ENCODE measurements at regions not wholly inside any gene's neighbourhood (a gene's known extent, or its start where the extent isn't known, plus 50 kb on each side); places are given as distances from the start of the nearest gene placed in this dataset.
"Not testable (repeated sequence)": the region's sequence is repeated elsewhere in the genome, so short reads cannot be mapped to it uniquely, and the experiment has no call there.

DNA sequence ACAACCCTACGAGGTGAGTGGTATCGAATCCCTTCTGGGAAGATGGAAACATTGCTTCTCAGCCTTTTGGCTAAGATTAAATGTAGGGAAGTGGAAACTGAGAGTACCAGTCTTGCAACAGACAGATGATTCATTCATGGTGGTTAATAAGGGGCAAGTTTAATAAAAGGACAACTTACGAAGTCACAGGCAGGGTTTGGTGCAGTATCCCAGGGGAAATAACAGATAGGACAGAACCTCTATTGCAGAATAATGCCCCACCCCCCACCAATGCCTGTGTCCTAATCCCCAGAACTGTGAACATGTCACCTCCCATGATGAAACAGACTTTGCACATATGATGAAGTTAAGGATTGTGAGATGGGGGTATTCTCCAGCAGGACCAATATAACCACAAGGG is 212.5 kb downstream of the TBX5 start:
- no peak for DNase-seq (ENCODE audit: low spot score)

GRCh38 chr12:114192549-114192948 is 213.4 kb downstream of the TBX5 start:
- DNase-seq (ENCODE audit: low spot score), result no peak

- DNase-seq (ENCODE audit: low spot score), result no peak
Measured at GRCh38 chr12:114192013-114192412, 213.9 kb downstream of the TBX5 start.

GRCh38 chr12:114191581-114191980 is 214.4 kb downstream of the TBX5 start:
- no peak for DNase-seq (ENCODE audit: low spot score)

GRCh38 chr12:114190971-114191370 is 215.0 kb downstream of the TBX5 start:
- peak; percentile 6 for DNase-seq (ENCODE audit: low spot score)

- DNase-seq (ENCODE audit: low spot score), result no peak
Measured at GRCh38 chr12:114189266-114189665, 216.7 kb downstream of the TBX5 start.

- no peak for DNase-seq (ENCODE audit: low spot score)
Measured at GRCh38 chr12:114186241-114187002, 219.5 kb downstream of the TBX5 start.

GRCh38 chr12:114185036-114185435 is 218.9 kb upstream of the RBM19 start:
- no peak for DNase-seq (ENCODE audit: low spot score)

- DNase-seq (ENCODE audit: low spot score), result no peak
Measured at GRCh38 chr12:114174326-114174725, 208.2 kb upstream of the RBM19 start.

- DNase-seq (ENCODE audit: low spot score), result no peak
Measured at GRCh38 chr12:114172135-114172534, 206.0 kb upstream of the RBM19 start.

- DNase-seq (ENCODE audit: low spot score), result peak; percentile 78
Measured at GRCh38 chr12:114168061-114168460, 201.9 kb upstream of the RBM19 start.

DNA sequence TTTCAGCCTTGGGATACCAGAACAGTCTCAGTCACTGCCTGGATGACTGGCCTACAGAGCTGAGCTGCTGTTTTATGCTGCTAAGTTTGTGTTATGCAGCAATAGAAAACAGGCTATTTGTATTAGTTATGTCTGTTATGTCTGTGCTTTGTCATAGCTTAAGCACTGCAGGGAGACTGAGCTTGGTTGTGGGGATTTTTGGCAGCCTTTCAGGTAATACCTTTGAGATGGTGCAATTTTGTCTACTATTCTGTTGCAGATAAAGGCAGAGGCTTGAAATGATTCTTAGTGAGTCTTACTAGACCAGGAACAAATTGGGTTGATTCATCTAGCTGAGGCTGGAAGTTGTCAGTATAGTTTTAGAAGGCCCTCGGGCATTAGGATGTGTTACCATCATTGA is 201.3 kb upstream of the RBM19 start:
- peak; percentile 86 for DNase-seq (ENCODE audit: low spot score)

DNA sequence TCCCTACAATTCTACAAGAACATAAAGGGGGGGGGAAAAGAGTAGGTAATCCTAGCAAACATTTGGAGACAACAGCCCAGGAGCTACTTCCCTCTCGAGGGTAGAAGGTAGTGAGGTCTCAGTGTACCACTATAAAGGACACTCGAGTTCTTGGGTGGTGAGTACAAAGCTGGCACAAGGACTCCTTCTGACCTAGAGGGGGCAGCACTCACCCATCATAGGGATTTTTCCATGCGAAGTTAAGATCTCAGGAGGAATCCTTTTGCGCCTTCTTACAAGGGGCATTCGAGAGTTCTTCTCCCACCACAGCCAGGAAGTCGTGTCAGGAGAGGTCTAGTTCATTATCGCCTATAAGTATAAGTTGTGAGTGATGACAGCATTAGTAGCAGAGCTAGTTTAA is 200.2 kb upstream of the RBM19 start:
- peak; percentile 53 for DNase-seq (ENCODE audit: low spot score)

DNA sequence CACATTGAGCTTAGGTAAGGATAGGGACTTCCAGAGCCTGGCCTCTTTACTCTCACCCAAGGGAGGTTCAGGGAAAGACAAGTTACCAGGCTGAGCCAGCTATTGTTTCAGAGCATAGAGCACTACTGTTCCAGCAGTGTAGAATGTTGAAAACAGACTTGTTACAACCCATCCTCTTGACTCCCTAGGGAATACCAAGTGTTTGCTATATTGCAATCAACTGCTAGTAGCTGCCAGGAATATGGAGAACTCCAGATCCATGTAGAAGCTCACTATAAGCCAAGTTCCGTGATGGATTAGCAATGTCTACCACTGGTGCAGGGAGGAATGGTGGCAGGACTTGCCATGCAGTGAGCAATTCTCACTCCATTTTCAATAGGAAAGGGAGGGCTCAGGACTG is 199.8 kb upstream of the RBM19 start:
- no peak for DNase-seq (ENCODE audit: low spot score)

DNA sequence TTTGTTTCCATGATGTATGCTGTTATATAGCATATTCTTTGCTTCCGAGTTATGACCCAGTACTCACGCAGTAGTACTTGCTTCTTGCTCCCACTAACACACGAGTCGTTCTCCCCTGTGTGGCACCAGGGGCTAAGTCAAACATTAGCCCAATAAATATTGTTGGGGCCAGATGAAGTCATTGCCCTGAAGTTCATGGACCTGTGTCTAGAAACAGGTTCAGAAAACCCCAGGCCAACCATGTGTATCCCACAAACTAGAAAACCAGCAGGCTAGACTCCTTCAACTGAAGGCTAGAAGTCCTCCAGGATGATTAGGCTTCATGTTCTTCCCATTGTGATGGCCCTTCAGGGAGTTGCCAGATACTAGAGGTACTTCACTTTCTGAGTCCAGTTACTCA is 198.2 kb upstream of the RBM19 start:
- DNase-seq (ENCODE audit: low spot score), result no peak

- no peak for DNase-seq (ENCODE audit: low spot score)
Measured at GRCh38 chr12:114163771-114164170, 197.6 kb upstream of the RBM19 start.

DNA sequence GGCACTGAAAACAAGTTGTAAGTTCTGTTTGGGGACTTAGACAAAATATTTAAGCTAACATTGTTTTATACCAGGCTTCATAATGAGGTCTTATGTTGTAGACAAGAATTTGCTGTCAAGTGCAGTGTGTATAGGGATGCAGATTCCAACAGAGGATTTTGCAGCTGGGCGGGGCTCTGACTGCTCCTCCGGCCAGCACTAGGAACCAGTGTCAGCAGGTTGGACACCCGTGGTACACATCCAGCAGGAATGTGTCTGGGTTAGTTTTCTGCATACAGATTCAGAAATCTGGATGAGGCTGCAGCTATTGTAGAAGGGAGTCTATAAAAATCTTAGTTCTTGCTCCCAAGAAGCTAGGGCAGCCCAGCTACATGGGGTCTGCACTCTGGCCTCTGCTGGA is 194.3 kb upstream of the RBM19 start:
- peak; percentile 7 for DNase-seq (ENCODE audit: low spot score)

GRCh38 chr12:114152890-114153289 is 186.8 kb upstream of the RBM19 start:
- no peak for DNase-seq (ENCODE audit: low spot score)

DNA sequence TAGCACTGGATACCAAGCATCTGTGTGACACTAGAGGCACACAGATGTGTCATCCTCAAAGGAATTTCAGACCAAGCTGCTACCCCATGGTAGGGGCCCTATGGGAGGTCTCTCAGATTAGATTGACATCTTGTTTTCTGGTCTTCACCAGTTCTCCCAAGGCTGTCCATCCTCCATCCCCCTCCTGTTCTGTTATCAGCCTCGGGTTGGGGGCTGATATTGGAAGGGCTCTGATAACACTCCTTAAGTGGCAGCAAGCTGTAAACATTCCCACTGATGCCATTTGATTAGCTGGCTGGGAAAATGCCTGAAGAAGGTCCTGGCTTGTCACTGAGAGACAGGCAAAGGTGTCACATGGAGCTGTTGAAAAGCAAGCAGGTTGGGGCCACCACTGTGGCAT is 185.9 kb upstream of the RBM19 start:
- DNase-seq (ENCODE audit: low spot score), result no peak

DNA sequence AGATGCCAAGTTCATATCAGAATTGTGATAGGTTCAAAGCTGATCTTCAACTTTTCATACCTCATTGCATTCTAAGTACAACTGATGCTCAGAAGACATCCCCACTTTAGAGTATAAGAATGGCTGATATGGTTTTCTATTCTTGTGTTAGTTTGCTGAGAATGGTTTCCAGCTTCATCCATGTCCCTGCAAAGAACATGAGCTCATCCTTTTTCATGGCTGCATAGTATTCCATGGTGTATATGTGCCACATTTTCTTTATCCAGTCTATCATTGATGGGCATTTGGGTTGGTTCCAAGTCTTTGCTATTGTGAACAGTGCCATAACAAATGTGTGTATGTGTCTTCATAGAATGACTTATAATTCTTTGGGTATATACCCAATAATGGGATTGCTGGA is 184.5 kb upstream of the RBM19 start:
- DNase-seq (ENCODE audit: low spot score), result not testable (repeated sequence)

DNA sequence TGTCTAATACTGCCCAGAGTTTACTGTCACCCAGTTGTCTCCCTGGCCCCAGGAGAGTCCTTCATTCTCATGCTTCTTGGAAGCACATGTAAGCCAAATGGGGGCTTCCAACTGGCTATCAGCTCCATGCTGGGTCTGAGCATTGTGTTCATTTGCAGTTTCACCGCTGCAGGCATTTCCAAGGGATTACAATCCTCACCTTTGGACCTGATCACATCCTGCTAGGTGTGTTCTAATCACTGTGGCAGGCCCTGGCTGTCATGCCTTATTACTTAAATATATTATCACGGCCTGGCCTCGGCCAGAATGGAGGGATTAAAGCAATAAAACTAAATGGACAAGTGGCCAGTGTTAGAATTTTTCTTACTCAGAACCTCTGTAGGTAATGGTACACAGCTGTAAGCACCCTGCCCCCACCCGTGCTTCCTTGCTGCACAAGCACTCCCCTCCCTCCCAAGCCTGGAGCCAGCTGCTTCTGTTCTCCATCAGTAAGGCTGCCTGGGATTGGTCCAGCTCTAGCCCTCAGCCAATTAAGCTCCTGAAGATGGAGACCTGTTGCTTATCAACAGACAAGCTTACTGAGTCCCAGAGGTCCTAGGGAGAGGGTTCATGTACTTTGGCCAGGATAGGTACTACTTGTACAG is 175.9 kb upstream of the RBM19 start:
- no peak for DNase-seq (ENCODE audit: low spot score)

GRCh38 chr12:114140576-114140975 is 174.5 kb upstream of the RBM19 start:
- DNase-seq (ENCODE audit: low spot score), result peak; percentile 20

DNA sequence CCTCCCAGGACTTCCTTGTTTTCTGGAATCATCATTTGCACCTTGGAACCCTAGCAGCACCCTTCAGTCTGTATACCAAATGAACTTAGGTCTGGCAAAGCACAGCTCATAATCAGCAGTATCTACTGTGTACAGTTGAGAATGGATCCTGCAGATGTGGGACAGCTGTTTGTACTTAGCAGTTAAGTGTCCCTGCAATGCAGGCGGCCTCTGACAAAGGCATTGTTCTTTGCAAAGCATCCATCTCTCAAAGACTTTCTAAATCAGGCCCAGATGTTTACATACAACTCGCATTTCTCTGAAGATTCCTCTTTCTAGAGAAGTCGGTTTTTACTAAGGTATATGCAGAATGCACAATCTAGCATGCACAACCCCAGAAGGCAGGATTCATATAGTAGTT is 170.5 kb upstream of the RBM19 start:
- no peak for DNase-seq (ENCODE audit: low spot score)

Measured in umbilical cord (tissue), 1 donor.